ENCODE measurements at regions not wholly inside any gene's neighbourhood (a gene's known extent, or its start where the extent isn't known, plus 50 kb on each side); places are given as distances from the start of the nearest gene placed in this dataset.

GRCh38 chr14:54173802-54174201 lies 217.2 kb upstream of the BMP4 start:
- DNase-seq (ENCODE audit: low spot score) = no peak

DNA sequence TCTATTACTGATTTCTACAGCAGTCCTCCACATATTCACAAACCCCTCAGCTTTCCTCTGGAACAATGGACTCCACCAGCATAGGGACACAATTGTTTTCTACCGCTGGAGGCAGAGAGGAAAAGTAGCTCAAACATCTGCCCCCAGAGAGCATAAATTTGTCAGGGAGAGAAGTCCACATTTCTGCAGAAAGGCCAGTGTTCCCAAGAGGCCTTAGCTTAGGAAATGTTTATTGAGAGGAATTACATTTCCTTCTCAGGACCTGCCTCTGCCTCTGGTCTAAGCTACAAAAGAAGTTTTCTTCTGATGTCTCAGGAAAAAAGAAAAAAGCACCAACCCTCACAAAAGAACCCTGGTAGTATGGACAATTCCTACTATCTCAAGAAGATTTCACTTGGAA lies 217.8 kb upstream of the BMP4 start:
- DNase-seq (ENCODE audit: low spot score) = no peak

- peak; percentile 77 for DNase-seq (ENCODE audit: low spot score)
Measured at GRCh38 chr14:54175298-54175942, 218.8 kb upstream of the BMP4 start.

DNA sequence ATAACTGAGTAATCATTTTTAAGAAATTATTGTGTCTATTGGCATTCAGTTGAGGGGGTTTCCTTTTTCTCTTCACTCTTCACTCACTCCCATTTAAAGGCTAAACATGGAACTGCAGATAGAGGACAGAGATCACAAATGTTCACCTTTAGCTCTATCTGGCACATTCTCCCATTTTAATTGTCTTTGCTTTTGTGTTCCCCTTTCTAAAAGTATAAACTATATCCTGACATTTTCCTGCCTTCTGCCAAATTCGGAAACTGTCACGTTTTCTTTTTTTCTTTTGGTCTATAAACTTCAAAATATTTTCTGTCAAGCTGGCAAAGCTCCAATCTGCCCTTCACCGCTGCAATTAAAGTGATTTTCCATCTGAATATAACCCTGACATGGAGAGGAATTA lies 219.8 kb upstream of the CDKN3 start:
- no peak for DNase-seq (ENCODE audit: low spot score)

DNA sequence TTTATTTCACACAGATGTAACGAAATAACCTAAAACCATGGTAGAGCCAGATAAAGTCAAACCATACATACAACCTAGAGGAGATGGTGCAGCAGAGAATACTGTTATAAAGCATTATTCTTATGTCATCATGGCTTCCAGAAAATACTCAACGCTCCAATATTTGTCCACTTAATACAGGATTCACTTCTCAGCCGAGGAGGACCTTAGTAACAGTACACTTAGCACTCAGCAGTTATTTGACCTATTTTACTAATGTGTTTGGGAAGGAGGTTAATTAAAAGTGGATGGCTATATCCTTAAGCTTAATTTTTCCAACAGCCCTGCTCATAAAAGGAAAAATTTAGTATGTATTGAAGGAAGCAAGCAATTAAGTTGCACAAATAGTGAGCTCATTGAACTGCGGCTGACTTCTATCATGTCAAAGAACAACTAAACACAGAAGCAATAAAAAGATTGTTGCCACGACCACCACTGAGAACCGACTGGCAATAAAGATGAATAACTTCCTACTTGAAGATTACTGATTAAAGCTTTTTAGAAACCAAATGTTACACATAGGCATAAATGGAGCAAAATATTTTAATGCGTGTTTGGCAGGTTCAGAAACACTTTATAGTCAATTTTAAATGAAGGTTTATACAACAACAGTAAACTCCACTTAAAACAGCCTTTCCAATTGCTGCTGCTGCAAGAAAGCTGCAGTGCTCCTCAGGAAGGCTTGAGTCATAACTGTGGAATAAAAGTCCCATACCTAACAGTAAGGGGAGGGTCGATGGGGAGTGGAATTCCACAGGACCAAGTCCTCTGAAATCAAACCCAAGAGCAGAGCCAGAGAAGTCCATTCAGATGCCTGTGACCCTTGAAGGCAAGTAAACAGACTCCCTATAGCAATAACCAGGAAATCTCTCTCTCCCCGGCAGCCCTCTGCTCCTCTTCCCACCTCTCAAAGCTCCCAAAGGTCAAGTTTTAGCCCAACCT lies 218.9 kb upstream of the CDKN3 start:
- DNase-seq (ENCODE audit: low spot score) = no peak

- DNase-seq (ENCODE audit: low spot score) = no peak
Measured at GRCh38 chr14:54182419-54183045, 214.3 kb upstream of the CDKN3 start.

DNA sequence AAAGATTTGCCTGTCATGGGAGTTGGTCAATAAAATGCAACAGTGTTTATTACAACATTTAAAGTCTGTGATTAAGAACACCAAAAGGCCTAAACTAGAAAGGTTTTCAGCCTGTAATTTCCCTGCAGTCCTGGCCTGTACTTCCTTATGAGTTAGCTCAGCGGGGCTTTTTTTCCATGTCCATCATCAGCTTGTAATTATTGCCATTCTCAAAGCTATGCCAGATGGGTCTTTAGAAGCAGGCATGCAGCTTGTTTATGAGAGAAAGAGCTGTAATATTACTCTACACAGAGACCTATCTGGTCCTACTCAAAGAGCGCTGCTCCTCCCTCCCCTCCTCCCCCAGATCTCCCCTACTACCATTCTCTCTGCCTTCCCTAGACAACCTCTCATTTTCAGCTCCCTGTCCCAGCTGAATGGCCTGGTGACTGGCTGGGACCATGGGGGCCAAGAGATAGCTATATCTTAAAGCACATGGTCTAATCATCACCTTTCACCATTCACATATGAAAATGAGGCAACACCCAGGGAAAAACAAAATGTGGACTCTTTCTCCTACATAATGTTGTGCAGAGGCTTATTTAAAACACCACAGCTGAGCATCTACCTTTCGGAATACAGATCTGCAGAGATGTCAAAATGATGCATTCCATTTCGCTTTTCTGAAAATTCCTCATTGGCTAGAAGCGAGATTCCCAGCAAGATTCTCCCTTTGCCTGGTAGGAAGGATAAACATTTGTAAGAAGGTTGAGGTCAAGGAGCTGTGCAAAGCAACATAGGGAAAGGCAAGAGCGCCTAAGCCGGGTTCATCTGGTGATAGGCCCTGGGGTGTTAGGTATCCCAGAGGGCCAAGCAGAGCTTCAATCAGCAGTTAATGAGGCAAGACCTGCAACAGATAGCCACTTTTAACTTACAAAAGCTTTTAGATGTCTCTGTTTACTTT lies 209.7 kb upstream of the CDKN3 start:
- no peak for DNase-seq (ENCODE audit: low spot score)

DNA sequence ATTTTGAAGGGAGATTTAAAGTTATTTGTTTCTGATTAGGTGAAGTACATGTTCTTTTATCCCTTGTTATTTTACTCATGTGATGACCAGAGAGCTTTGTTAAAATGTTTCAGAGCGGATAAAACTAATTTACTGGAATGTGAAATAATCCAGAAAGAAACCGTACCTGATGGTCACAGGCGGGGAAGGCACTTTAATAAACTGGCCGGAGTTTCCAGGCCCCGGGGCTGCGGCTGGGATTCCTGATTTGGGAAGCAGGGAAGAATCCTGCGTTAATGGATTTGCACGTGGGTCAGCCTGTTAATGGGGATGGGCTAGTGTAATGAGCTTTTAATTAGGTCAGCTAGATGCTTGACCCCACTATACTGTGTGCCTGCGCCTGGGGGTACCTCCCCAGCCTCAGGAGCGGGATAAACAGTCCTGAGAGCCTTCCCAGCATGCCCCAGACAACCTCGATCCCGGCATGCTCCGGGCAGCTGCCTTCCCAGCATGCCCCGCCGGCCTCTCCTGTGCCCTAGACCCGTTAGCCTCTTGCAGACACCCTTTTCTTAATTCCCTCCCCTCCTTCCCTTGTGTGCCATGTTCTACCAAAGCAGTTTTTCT lies 208.6 kb upstream of the CDKN3 start:
- DNase-seq (ENCODE audit: low spot score) = no peak

DNA sequence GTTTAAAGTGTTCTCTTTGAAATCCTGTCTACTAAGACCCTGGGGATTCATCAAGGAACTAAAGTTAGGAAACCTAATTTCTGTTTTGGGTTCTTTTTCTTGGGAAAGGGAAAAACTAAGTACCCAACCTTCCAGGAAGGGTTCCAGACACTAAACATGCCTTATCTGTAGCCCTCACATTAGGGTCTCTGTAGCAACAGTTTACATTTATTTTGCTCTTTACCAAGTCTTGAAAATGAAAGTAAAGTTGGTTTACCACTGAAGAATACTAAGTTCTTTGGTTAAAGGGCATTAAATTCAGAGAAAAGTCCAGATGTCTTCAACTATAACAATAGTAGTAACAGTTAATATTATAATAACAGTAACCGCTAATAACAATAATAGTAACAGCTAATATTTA lies 207.5 kb upstream of the CDKN3 start:
- DNase-seq (ENCODE audit: low spot score) = no peak

GRCh38 chr14:54189748-54190354 lies 207.0 kb upstream of the CDKN3 start:
- DNase-seq (ENCODE audit: low spot score) = no peak

DNA sequence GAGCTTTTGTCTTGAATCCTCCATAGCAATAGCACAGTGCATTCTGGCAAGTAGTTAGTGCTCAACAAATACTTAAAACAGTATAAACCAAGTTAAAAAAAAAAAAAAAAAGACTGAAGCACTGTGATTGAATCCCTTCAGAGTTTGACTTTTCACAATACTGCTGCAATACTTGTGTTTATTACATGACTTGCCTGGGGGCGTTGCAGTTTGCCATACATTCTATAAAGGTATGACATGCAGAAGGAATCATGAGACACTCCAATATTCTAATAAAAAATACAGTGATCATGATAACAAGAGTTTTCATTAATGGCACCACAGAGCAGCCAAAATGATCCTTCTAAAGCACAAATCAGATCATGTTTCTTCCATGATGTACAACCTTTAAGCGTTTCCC lies 205.0 kb upstream of the CDKN3 start:
- no peak for DNase-seq (ENCODE audit: low spot score)

DNA sequence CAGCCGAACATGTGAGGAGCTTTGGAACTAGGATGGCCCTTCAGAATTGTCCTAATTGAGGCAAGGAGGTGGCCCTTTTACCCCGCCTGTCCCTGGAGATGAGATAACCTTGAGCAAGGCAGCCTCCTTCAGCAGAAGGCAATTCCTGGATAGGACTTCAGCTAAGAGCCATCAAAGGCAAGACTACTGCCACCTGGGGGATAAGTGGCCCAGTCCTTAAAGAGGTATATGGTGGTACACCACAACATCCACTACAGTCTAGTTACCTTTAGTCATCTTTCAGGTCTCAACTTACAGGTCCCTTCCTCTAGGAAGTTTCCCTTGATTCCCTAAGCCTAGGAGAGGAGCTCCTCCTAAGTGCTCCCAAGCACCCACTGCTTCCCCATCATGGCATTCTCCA lies 204.2 kb upstream of the CDKN3 start:
- no peak for DNase-seq (ENCODE audit: low spot score)

DNA sequence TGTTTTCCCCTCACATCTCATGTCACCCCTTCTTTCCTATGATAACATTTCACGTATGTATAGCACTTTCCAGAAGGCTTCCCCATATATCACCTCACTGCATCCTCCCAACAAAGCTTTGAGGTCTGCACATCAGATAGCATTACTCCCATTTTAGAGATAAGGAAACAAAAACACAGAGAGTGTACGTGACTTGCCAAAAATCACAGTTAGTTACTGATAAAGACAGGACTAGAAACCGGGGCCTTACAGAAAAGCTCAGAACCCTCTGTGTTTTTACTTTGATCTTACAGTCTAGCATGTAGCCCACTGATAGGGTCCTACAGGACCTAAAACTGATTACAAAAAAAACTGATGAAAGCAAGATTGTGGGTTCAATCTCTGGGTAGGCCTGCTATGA lies 202.9 kb upstream of the CDKN3 start:
- no peak for DNase-seq (ENCODE audit: low spot score)

- no peak for DNase-seq (ENCODE audit: low spot score)
Measured at GRCh38 chr14:54194501-54194900, 202.3 kb upstream of the CDKN3 start.

- DNase-seq (ENCODE audit: low spot score) = no peak
Measured at GRCh38 chr14:54197369-54197768, 199.4 kb upstream of the CDKN3 start.

GRCh38 chr14:54200726-54201125 lies 196.1 kb upstream of the CDKN3 start:
- no peak for DNase-seq (ENCODE audit: low spot score)

DNA sequence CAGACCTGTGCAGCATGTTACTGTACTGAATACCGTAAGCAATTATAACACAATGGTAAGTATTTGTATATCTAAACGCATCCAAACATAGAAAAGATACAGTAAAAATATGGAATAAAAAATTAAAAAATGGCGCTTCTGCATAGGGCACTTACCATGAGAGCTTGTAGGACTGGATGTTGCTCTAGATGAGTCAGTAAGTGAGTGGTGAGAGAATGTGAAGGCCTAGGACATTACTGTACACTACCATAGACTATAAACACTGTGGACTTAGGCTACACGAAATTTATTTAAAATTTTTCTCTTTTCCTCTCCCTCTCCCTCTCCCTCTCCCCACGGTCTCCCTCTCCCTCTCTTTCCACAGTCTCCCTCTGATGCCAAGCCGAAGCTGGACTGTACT lies 194.5 kb upstream of the CDKN3 start:
- no peak for DNase-seq (ENCODE audit: low spot score)

- DNase-seq (ENCODE audit: low spot score) = no peak
Measured at GRCh38 chr14:54206516-54206915, 190.3 kb upstream of the CDKN3 start.

GRCh38 chr14:54207075-54207474 lies 189.7 kb upstream of the CDKN3 start:
- DNase-seq (ENCODE audit: low spot score) = no peak

Data from ureter (tissue), 1 donor.